ENCODE measurements at regions not wholly inside any gene's neighbourhood (a gene's known extent, or its start where the extent isn't known, plus 50 kb on each side); places are given as distances from the start of the nearest gene placed in this dataset.
"Not testable (repeated sequence)": the region's sequence is repeated elsewhere in the genome, so short reads cannot be mapped to it uniquely, and the experiment has no call there.

GRCh38 chr3:178343433-178344038 lies 192.7 kb upstream of the KCNMB2 start:
- Histone ChIP-seq H3K4me3 (ENCODE audit: low read length in 2 of 2) (no peak overlapping the region), H3K9me3 (ENCODE audit: control insufficient read depth in 2 of 2, low read length in 2 of 2) (no peaks in the 10 kb centered on the region), H3K4me1 (ENCODE audit: control insufficient read depth, insufficient read depth, low read length) (no peaks in the 10 kb centered on the region), H3K27me3 (ENCODE audit: control insufficient read depth in 1 of 2, insufficient read depth in 2 of 2, low read length in 2 of 2) (no peaks in the 10 kb centered on the region), H3K36me3 (ENCODE audit: control insufficient read depth in 2 of 2, insufficient read depth in 2 of 2, low read length in 2 of 2) (no peaks in the 10 kb centered on the region), H3K27ac (ENCODE audit: low read length) (no peak overlapping the region), H3K9ac (ENCODE audit: low read length in 2 of 2) (no peak overlapping the region)

DNA sequence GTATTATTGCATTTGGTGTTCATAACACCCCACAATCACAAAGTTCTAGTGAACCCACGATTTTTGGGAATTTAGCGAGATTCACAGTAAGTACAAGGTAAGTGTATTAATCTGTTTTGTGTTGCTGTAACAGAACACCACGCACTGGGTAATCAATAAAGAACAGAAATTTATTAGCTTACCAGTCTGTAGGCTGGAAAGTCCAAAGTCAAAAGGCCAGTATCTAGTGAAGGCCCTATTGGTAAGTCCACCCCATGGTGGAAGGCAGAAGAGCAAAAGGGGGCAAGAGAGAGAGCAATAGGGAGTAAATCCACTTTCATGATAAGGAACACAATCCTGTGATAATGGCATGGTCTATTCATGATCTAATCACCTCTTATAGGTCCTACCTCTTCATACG lies 190.3 kb upstream of the KCNMB2 start:
- H3K27me3 ChIP-seq (ENCODE audit: control insufficient read depth in 1 of 2, insufficient read depth in 2 of 2, low read length in 2 of 2), result no peaks in the 10 kb centered on the region
- no peaks in the 10 kb centered on the region for H3K36me3 ChIP-seq (ENCODE audit: control insufficient read depth in 2 of 2, insufficient read depth in 2 of 2, low read length in 2 of 2)
- H3K9me3 ChIP-seq (ENCODE audit: control insufficient read depth in 2 of 2, low read length in 2 of 2), result no peaks in the 10 kb centered on the region
- H3K9ac ChIP-seq (ENCODE audit: low read length in 2 of 2), result no peak overlapping the region
- H3K4me3 ChIP-seq (ENCODE audit: low read length in 2 of 2), result no peak overlapping the region
- H3K4me1 ChIP-seq (ENCODE audit: control insufficient read depth, insufficient read depth, low read length), result no peaks in the 10 kb centered on the region
- H3K27ac ChIP-seq (ENCODE audit: low read length), result no peak overlapping the region

DNA sequence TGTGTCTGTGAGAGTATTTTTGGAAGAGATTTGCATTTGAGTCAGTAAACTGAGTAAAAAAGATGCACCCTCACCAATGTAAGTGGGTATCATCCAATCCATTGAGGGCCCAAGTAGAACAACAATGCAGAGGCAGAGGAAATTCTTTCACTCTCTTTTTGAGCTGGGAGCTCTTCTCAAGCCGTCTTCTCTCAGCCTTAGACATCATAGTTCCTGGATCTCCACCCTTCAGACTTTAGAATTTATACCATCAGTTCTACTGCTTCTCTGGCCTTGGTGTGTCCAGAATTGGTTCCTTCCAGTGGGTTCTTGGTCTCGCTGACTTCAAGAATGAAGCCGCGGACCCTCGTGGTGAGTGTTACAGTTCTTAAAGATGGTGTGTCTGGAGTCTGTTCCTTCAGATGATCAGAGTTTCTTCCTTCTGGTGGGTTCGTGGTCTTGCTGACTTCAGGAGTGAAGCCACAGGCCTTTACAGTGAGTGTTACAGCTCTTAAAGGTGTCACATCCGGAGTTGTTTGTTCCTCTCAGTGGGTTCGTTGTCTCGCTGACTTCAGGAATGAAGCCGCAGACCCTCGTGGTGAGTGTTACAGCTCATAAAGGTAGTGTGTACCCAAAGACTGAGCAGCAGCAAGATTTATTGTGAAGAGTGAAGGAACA lies 187.5 kb upstream of the KCNMB2 start:
- H3K27ac ChIP-seq (ENCODE audit: low read length); H3K9ac ChIP-seq (ENCODE audit: low read length in 2 of 2); H3K9me3 ChIP-seq (ENCODE audit: control insufficient read depth in 2 of 2, low read length in 2 of 2); H3K4me1 ChIP-seq (ENCODE audit: control insufficient read depth, insufficient read depth, low read length); H3K27me3 ChIP-seq (ENCODE audit: control insufficient read depth in 1 of 2, insufficient read depth in 2 of 2, low read length in 2 of 2); H3K4me3 ChIP-seq (ENCODE audit: low read length in 2 of 2); H3K36me3 ChIP-seq (ENCODE audit: control insufficient read depth in 2 of 2, insufficient read depth in 2 of 2, low read length in 2 of 2): not testable (repeated sequence)

DNA sequence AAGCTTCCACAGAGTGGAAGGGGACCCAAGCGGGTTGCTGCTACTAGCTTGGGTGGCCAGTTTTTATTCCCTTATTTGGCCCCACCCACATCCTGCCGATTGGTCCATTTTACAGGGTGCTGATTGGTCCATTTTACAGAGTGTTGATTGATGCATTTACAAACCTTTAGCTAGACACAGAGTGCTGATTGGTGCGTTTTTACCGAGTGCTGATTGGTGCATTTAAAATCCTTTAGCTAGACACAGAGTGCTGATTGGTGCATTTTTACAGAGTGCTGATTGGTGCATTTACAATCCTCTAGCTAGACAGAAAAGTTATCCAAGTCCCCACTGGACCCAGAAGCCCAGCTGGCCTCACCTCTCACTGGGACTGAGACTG lies 187.0 kb upstream of the KCNMB2 start:
- H3K9me3 ChIP-seq (ENCODE audit: control insufficient read depth in 2 of 2, low read length in 2 of 2); H3K9ac ChIP-seq (ENCODE audit: low read length in 2 of 2); H3K4me3 ChIP-seq (ENCODE audit: low read length in 2 of 2); H3K27ac ChIP-seq (ENCODE audit: low read length); H3K36me3 ChIP-seq (ENCODE audit: control insufficient read depth in 2 of 2, insufficient read depth in 2 of 2, low read length in 2 of 2); H3K4me1 ChIP-seq (ENCODE audit: control insufficient read depth, insufficient read depth, low read length); H3K27me3 ChIP-seq (ENCODE audit: control insufficient read depth in 1 of 2, insufficient read depth in 2 of 2, low read length in 2 of 2): not testable (repeated sequence)

DNA sequence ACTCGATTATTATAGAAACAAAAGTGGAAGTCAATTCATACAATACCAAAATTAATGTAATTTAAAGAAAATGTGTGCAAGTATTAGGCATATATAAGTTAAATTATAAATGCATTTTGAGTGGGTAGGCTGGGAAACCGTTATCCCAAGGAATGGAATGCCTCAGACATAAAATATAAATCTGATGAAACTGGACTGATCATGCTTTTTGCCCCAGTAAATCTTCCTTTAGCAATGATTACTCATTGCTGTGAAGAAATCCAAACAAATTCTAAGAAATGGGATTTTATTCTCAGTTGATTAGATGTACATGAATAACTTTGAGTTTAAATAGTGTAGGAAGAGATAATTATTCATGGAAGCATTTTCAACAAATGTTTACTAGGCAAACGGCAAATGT lies 185.5 kb upstream of the KCNMB2 start:
- Histone ChIP-seq H3K27ac (ENCODE audit: low read length) (no peak overlapping the region), H3K4me3 (ENCODE audit: low read length in 2 of 2) (no peak overlapping the region), H3K27me3 (ENCODE audit: control insufficient read depth in 1 of 2, insufficient read depth in 2 of 2, low read length in 2 of 2) (no peaks in the 10 kb centered on the region), H3K9me3 (ENCODE audit: control insufficient read depth in 2 of 2, low read length in 2 of 2) (no peaks in the 10 kb centered on the region), H3K4me1 (ENCODE audit: control insufficient read depth, insufficient read depth, low read length) (no peaks in the 10 kb centered on the region), H3K36me3 (ENCODE audit: control insufficient read depth in 2 of 2, insufficient read depth in 2 of 2, low read length in 2 of 2) (no peaks in the 10 kb centered on the region), H3K9ac (ENCODE audit: low read length in 2 of 2) (no peak overlapping the region)

GRCh38 chr3:178352326-178353005 lies 183.8 kb upstream of the KCNMB2 start:
- Histone ChIP-seq H3K27me3 (ENCODE audit: control insufficient read depth in 1 of 2, insufficient read depth in 2 of 2, low read length in 2 of 2) (no peaks in the 10 kb centered on the region), H3K27ac (ENCODE audit: low read length) (no peak overlapping the region), H3K4me3 (ENCODE audit: low read length in 2 of 2) (no peak overlapping the region), H3K36me3 (ENCODE audit: control insufficient read depth in 2 of 2, insufficient read depth in 2 of 2, low read length in 2 of 2) (no peaks in the 10 kb centered on the region), H3K9ac (ENCODE audit: low read length in 2 of 2) (no peak overlapping the region), H3K4me1 (ENCODE audit: control insufficient read depth, insufficient read depth, low read length) (no peaks in the 10 kb centered on the region), H3K9me3 (ENCODE audit: control insufficient read depth in 2 of 2, low read length in 2 of 2) (no peaks in the 10 kb centered on the region)

DNA sequence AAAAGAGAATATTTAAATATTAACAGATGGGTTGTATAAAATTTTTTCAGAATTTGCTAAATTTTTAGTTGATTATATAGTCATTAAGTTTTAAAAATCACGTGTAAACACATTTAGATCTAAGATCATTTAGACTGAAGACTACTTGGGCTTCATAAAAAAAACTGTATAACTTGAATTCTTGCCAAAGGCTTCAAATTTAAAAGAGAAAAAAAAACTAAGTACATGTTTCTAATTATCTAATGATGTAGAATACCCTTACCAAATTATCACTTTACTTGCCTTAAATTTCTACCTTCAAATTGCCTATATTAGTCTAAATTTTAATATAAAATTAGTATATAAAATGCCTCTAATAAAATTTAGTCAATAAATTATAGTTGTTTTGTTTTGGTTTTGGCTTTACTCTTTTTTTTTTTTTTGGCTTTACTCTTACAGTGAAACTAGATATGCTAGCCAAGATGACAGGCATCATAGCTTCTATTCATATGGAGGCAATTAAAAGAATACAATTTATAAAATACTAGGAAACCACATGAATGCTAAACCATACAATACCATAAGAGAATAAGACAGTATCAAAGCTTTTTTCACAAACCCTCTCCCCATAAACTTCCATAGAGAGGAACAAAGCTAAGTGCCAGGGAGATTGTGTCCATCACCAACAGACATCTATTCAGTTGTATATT lies 183.1 kb upstream of the KCNMB2 start:
- Histone ChIP-seq H3K9ac (ENCODE audit: low read length in 2 of 2) (no peak overlapping the region), H3K27me3 (ENCODE audit: control insufficient read depth in 1 of 2, insufficient read depth in 2 of 2, low read length in 2 of 2) (no peaks in the 10 kb centered on the region), H3K4me3 (ENCODE audit: low read length in 2 of 2) (no peak overlapping the region), H3K27ac (ENCODE audit: low read length) (no peak overlapping the region), H3K9me3 (ENCODE audit: control insufficient read depth in 2 of 2, low read length in 2 of 2) (no peaks in the 10 kb centered on the region), H3K36me3 (ENCODE audit: control insufficient read depth in 2 of 2, insufficient read depth in 2 of 2, low read length in 2 of 2) (no peaks in the 10 kb centered on the region), H3K4me1 (ENCODE audit: control insufficient read depth, insufficient read depth, low read length) (no peaks in the 10 kb centered on the region)

- H3K27ac ChIP-seq (ENCODE audit: low read length), result no peak overlapping the region
- H3K9ac ChIP-seq (ENCODE audit: low read length in 2 of 2), result no peak overlapping the region
- H3K36me3 ChIP-seq (ENCODE audit: control insufficient read depth in 2 of 2, insufficient read depth in 2 of 2, low read length in 2 of 2), result no peaks in the 10 kb centered on the region
- H3K27me3 ChIP-seq (ENCODE audit: control insufficient read depth in 1 of 2, insufficient read depth in 2 of 2, low read length in 2 of 2), result no peaks in the 10 kb centered on the region
- H3K9me3 ChIP-seq (ENCODE audit: control insufficient read depth in 2 of 2, low read length in 2 of 2), result no peaks in the 10 kb centered on the region
- no peaks in the 10 kb centered on the region for H3K4me1 ChIP-seq (ENCODE audit: control insufficient read depth, insufficient read depth, low read length)
- no peak overlapping the region for H3K4me3 ChIP-seq (ENCODE audit: low read length in 2 of 2)
These were observed 176.5 kb upstream of the KCNMB2 start for GRCh38 chr3:178359728-178360127.

- not testable (repeated sequence) for H3K27ac ChIP-seq (ENCODE audit: low read length); H3K4me1 ChIP-seq (ENCODE audit: control insufficient read depth, insufficient read depth, low read length); H3K27me3 ChIP-seq (ENCODE audit: control insufficient read depth in 1 of 2, insufficient read depth in 2 of 2, low read length in 2 of 2); H3K9me3 ChIP-seq (ENCODE audit: control insufficient read depth in 2 of 2, low read length in 2 of 2); H3K9ac ChIP-seq (ENCODE audit: low read length in 2 of 2); H3K4me3 ChIP-seq (ENCODE audit: low read length in 2 of 2); H3K36me3 ChIP-seq (ENCODE audit: control insufficient read depth in 2 of 2, insufficient read depth in 2 of 2, low read length in 2 of 2)
These were observed 173.2 kb upstream of the KCNMB2 start for GRCh38 chr3:178363048-178363447.

GRCh38 chr3:178367817-178368617 lies 168.2 kb upstream of the KCNMB2 start:
- H3K9ac ChIP-seq (ENCODE audit: low read length in 2 of 2), result no peak overlapping the region

More at GRCh38 chr3:178367817-178368617, 168.2 kb upstream of the KCNMB2 start:
- H3K27me3 ChIP-seq (ENCODE audit: control insufficient read depth in 1 of 2, insufficient read depth in 2 of 2, low read length in 2 of 2), result no peaks in the 10 kb centered on the region
- no peak overlapping the region for H3K4me3 ChIP-seq (ENCODE audit: low read length in 2 of 2)
- H3K36me3 ChIP-seq (ENCODE audit: control insufficient read depth in 2 of 2, insufficient read depth in 2 of 2, low read length in 2 of 2), result no peaks in the 10 kb centered on the region
- no peaks in the 10 kb centered on the region for H3K4me1 ChIP-seq (ENCODE audit: control insufficient read depth, insufficient read depth, low read length)
- H3K9me3 ChIP-seq (ENCODE audit: control insufficient read depth in 2 of 2, low read length in 2 of 2), result peaks cover 0 to 2% of the 10 kb centered on the region in 2 donors
- H3K27ac ChIP-seq (ENCODE audit: low read length), result no peak overlapping the region

Data from stomach smooth muscle (tissue), 2 donors.